Common myeloid progenitor, CD34-positive (primary cell): ENCODE measurements at regions not wholly inside any gene's neighbourhood (a gene's known extent, or its start where the extent isn't known, plus 50 kb on each side); places are given as distances from the start of the nearest gene placed in this dataset.

Experiments used
- CTCF ChIA-PET: fragments of 350-600 bp; sonication (Branson Sonifier 250); formaldehyde crosslinking; loops from one replicate; lab custom pipeline; 2021; ENCODE audit warnings: antibody characterized with exemption; lab: Charles Lee
- POLR2A ChIA-PET: fragments of 350-600 bp; sonication (Branson Sonifier 250); formaldehyde crosslinking; loops from one replicate; lab custom pipeline; 2021; ENCODE audit warnings: antibody characterized with exemption; lab: Charles Lee
- DNase-seq, 3 donors: peaks; one replicate each; pipeline versions ENCODE4 v3.0.0 to v3.0.0-alpha.2; 2013
- H3K27ac ChIP-seq, 2 experiments: 1 replicate in 1 of 2; 2 replicates in 1 of 2; pipeline ENCODE4 v1.7.0; 2013; ENCODE audit warnings: inconsistent platforms in 2 of 2, low read length in 2 of 2, mild to moderate bottlenecking in 2 of 2, low read depth in 1 of 2, moderate library complexity in 1 of 2; ENCODE audit not compliant: severe bottlenecking in 2 of 2, insufficient read depth in 1 of 2, poor library complexity in 1 of 2
- H3K27me3 ChIP-seq, 5 experiments: replicated peaks in 2 of 5; 1 replicate in 3 of 5; 2 replicates in 2 of 5; pipeline versions ENCODE4 v1.6.1 to v1.7.0; 2013; ENCODE audit warnings: low read length in 4 of 5, mild to moderate bottlenecking in 2 of 5, moderate library complexity in 2 of 5, inconsistent platforms in 1 of 5; ENCODE audit not compliant: insufficient read depth in 5 of 5, control insufficient read depth in 4 of 5
- H3K36me3 ChIP-seq, 4 experiments: 1 replicate in 2 of 4; 2 replicates in 2 of 4; pipeline versions ENCODE4 v1.6.1 to v1.7.0; 2013; ENCODE audit warnings: low read length in 3 of 4, control low read depth in 1 of 4, mild to moderate bottlenecking in 1 of 4; ENCODE audit not compliant: control insufficient read depth in 4 of 4, insufficient read depth in 4 of 4
- H3K4me1 ChIP-seq, 4 experiments: 1 replicate in 3 of 4; 2 replicates in 1 of 4; pipeline versions ENCODE4 v1.6.1 to v1.7.1; 2013; ENCODE audit warnings: low read length in 3 of 4, mild to moderate bottlenecking in 3 of 4, control low read depth in 1 of 4, inconsistent platforms in 1 of 4, moderate library complexity in 1 of 4; ENCODE audit not compliant: control insufficient read depth in 4 of 4, insufficient read depth in 4 of 4; ENCODE audit errors: control extremely low read depth in 1 of 4
- H3K4me3 ChIP-seq, 7 experiments: 1 replicate in 4 of 7; 2 replicates in 3 of 7; pipeline versions ENCODE4 v1.5.1 to v1.7.0; 2013; ENCODE audit warnings: mild to moderate bottlenecking in 7 of 7, low read length in 6 of 7, moderate library complexity in 6 of 7, inconsistent platforms in 2 of 7, low read depth in 2 of 7, control low read depth in 1 of 7; ENCODE audit not compliant: insufficient read depth in 4 of 7, control insufficient read depth in 1 of 7; ENCODE audit errors: extremely low read depth in 1 of 7
- H3K9me3 ChIP-seq, 5 experiments: 1 replicate in 4 of 5; 2 replicates in 1 of 5; pipeline versions ENCODE4 v1.6.1 to v1.7.1; 2013; ENCODE audit warnings: low read length in 4 of 5, mild to moderate bottlenecking in 2 of 5, inconsistent platforms in 1 of 5, low read depth in 1 of 5, moderate library complexity in 1 of 5; ENCODE audit not compliant: control insufficient read depth in 4 of 5, insufficient read depth in 2 of 5; ENCODE audit errors: control extremely low read depth in 1 of 5
- WGBS: methylation state at CpG from one replicate; pipeline ENCODE4 v1.1.5; 2013; ENCODE audit not compliant: insufficient coverage; 5-methylcytosine and 5-hydroxymethylcytosine counted together

- no peak for DNase-seq
- CTCF ChIA-PET = no interaction called here
- H3K36me3 ChIP-seq = no peaks in the 10 kb centered on the region
- POLR2A ChIA-PET = no interaction called here
- H3K4me1 ChIP-seq = no peaks in the 10 kb centered on the region
- WGBS = no CpG with 5 or more reads among the region's 2 CpGs
- no peaks in the 10 kb centered on the region for H3K27me3 ChIP-seq
- H3K9me3 ChIP-seq = no peaks in the 10 kb centered on the region
- H3K4me3 ChIP-seq = no peak overlapping the region
- no peak overlapping the region for H3K27ac ChIP-seq
Observed at GRCh38 chr11:37704791-37705190, 1106.8 kb upstream of the RAG2 start.

GRCh38 chr11:37699644-37700043 lies 1101.6 kb upstream of the RAG2 start:
- WGBS = no CpG with 5 or more reads among the region's 2 CpGs
- Histone ChIP-seq H3K27me3 (no peaks in the 10 kb centered on the region), H3K4me3 (no peak overlapping the region), H3K36me3 (no peaks in the 10 kb centered on the region), H3K4me1 (no peaks in the 10 kb centered on the region), H3K27ac (no peak overlapping the region), H3K9me3 (peaks cover 0 to 10% (median 6%) of the 10 kb centered on the region in 5 experiments)
- POLR2A ChIA-PET = no interaction called here
- CTCF ChIA-PET = interaction anchor here (0.7 kb wide), 1 partner anchor 9 kb away, joined by 3 read pairs; no protein-coding TSS in a partner anchor
- DNase-seq = no peak

GRCh38 chr11:37695283-37695682 lies 1097.2 kb upstream of the RAG2 start:
- no peak for DNase-seq
- POLR2A ChIA-PET = no interaction called here
- H3K27me3 ChIP-seq = no peaks in the 10 kb centered on the region
- no peak overlapping the region for H3K27ac ChIP-seq
- CTCF ChIA-PET = no interaction called here
- no peak overlapping the region for H3K4me3 ChIP-seq
- no peaks in the 10 kb centered on the region for H3K4me1 ChIP-seq
- peaks cover 4 to 17% (median 10%) of the 10 kb centered on the region in 5 experiments for H3K9me3 ChIP-seq
- H3K36me3 ChIP-seq = no peaks in the 10 kb centered on the region

- 100% methylated on average over 1 of the region's 2 CpGs for WGBS
- DNase-seq = no peak
Observed at GRCh38 chr11:37689951-37690350, 1091.9 kb upstream of the RAG2 start.

GRCh38 chr11:37688456-37688855 lies 1090.4 kb upstream of the RAG2 start:
- Histone ChIP-seq H3K27ac (no peak overlapping the region), H3K4me1 (no peaks in the 10 kb centered on the region), H3K9me3 (peaks cover 0 to 1% (median 0%) of the 10 kb centered on the region in 5 experiments), H3K27me3 (no peaks in the 10 kb centered on the region), H3K4me3 (no peak overlapping the region), H3K36me3 (no peaks in the 10 kb centered on the region)
- ChIA-PET POLR2A (no interaction called here), CTCF (no interaction called here)
- 0% methylated on average over 1 of the region's 2 CpGs for WGBS
- DNase-seq = no peak

More at GRCh38 chr11:37689951-37690350, 1091.9 kb upstream of the RAG2 start:
- Histone ChIP-seq H3K9me3 (peaks cover 4 to 9% (median 5%) of the 10 kb centered on the region in 5 experiments), H3K36me3 (no peaks in the 10 kb centered on the region), H3K27ac (no peak overlapping the region), H3K27me3 (no peaks in the 10 kb centered on the region), H3K4me3 (no peak overlapping the region), H3K4me1 (no peaks in the 10 kb centered on the region)
- POLR2A ChIA-PET = no interaction called here
- CTCF ChIA-PET = no interaction called here

- H3K27me3 ChIP-seq = no peaks in the 10 kb centered on the region
- DNase-seq = no peak
- H3K36me3 ChIP-seq = no peaks in the 10 kb centered on the region
- ChIA-PET CTCF (interaction anchor here (0.9 kb wide), 1 partner anchor 9 kb away, joined by 3 read pairs; no protein-coding TSS in a partner anchor), POLR2A (interaction anchor here (0.5 kb wide), 1 partner anchor 197 kb away, joined by 3 read pairs; no protein-coding TSS in a partner anchor)
- H3K27ac ChIP-seq = no peak overlapping the region
- H3K4me3 ChIP-seq = no peak overlapping the region
- no peaks in the 10 kb centered on the region for H3K4me1 ChIP-seq
- H3K9me3 ChIP-seq = peaks cover 0 to 3% (median 0%) of the 10 kb centered on the region in 5 experiments
Observed at GRCh38 chr11:37687130-37687529, 1089.1 kb upstream of the RAG2 start.

- no peak for DNase-seq
- Histone ChIP-seq H3K36me3 (no peaks in the 10 kb centered on the region), H3K9me3 (peaks cover 0 to 3% (median 0%) of the 10 kb centered on the region in 5 experiments), H3K27me3 (no peaks in the 10 kb centered on the region), H3K27ac (no peak overlapping the region), H3K4me3 (no peak overlapping the region), H3K4me1 (no peaks in the 10 kb centered on the region)
- ChIA-PET CTCF (interaction anchor here (1.0 kb wide), 1 partner anchor 73 kb away, joined by 3 read pairs; no protein-coding TSS in a partner anchor), POLR2A (no interaction called here)
Observed at GRCh38 chr11:37671321-37671720, 1073.3 kb upstream of the RAG2 start.
